DND-41 (cell line): ENCODE measurements at regions not wholly inside any gene's neighbourhood (a gene's known extent, or its start where the extent isn't known, plus 50 kb on each side); places are given as distances from the start of the nearest gene placed in this dataset.

Experiments used
- ATAC-seq: fragments of 200-7000 bp; cut with Tn5 transposase; 3 replicates; pipeline ENCODE4 v1.9.1; 2021; ENCODE audit warnings: low read depth; ENCODE audit not compliant: insufficient read depth
- DNase-seq: peaks from one replicate; pipeline ENCODE4 v3.0.0-alpha.2; 2020
- H2AFZ ChIP-seq: 2 replicates; pipeline ENCODE4 v1.6.0; 2012; ENCODE audit warnings: low read depth, low read length
- H3K27ac ChIP-seq: 2 replicates; pipeline ENCODE4 v1.5.1; 2012; ENCODE audit warnings: low read length, inconsistent platforms
- H3K27me3 ChIP-seq: fragments of 200-600 bp; sonication (generic); 2 replicates; pipeline ENCODE4 v1.6.0; 2012; ENCODE audit warnings: low read length, mild to moderate bottlenecking, inconsistent platforms; ENCODE audit not compliant: insufficient read depth, poor library complexity
- H3K36me3 ChIP-seq: 2 replicates; pipeline ENCODE4 v1.5.1; 2012; ENCODE audit warnings: low read length, inconsistent platforms; ENCODE audit not compliant: insufficient read depth
- H3K4me1 ChIP-seq: 2 replicates; pipeline ENCODE4 v1.5.1; 2012; ENCODE audit warnings: mild to moderate bottlenecking, low read length; ENCODE audit not compliant: insufficient read depth
- H3K4me2 ChIP-seq: 2 replicates; pipeline ENCODE4 v1.6.0; 2012; ENCODE audit warnings: mild to moderate bottlenecking, moderate library complexity, low read length, inconsistent platforms; ENCODE audit not compliant: insufficient read depth
- H3K4me3 ChIP-seq, 2 experiments: fragments of 200-600 bp in 1 of 2; shearing (Covaris generic) in 1 of 2; 2 replicates each; pipeline ENCODE4 v1.5.1; 2012 to 2016; ENCODE audit warnings: inconsistent platforms in 2 of 2, low read length in 2 of 2, mild to moderate bottlenecking in 2 of 2, low read depth in 1 of 2, moderate library complexity in 1 of 2
- H3K79me2 ChIP-seq: 2 replicates; pipeline ENCODE4 v1.6.0; 2012; ENCODE audit warnings: low read length, inconsistent platforms; ENCODE audit not compliant: insufficient read depth
- H3K9ac ChIP-seq: 2 replicates; pipeline ENCODE4 v1.6.0; 2012; ENCODE audit warnings: low read depth, mild to moderate bottlenecking, inconsistent platforms, low read length, moderate library complexity
- H3K9me3 ChIP-seq: 2 replicates; pipeline ENCODE4 v1.5.1; 2012; ENCODE audit warnings: low read length, moderate library complexity, mild to moderate bottlenecking, inconsistent platforms; ENCODE audit not compliant: insufficient read depth, severe bottlenecking
- H4K20me1 ChIP-seq: 2 replicates; pipeline ENCODE4 v1.6.0; 2012; ENCODE audit warnings: low read length; ENCODE audit not compliant: insufficient read depth
- CTCF ChIP-seq: IDR thresholded peaks from 2 replicates; pipeline ENCODE4 v1.5.1; 2012; ENCODE audit warnings: borderline replicate concordance, low read length, moderate library complexity, mild to moderate bottlenecking; ENCODE audit not compliant: poor library complexity, severe bottlenecking; ENCODE audit errors: extremely low read depth
- EZH2 ChIP-seq: IDR thresholded peaks from 3 replicates; pipeline ENCODE4 v1.6.1; 2012; ENCODE audit warnings: borderline replicate concordance, low read depth, mild to moderate bottlenecking, moderate library complexity, low read length, inconsistent platforms; ENCODE audit not compliant: severe bottlenecking

- DNase-seq (no peak), ATAC-seq (no peak)
- Histone ChIP-seq H3K27me3 (no peaks in the 10 kb centered on the region), H3K4me1 (no peaks in the 10 kb centered on the region), H3K4me2 (no peak overlapping the region), H4K20me1 (no peaks in the 10 kb centered on the region), H3K27ac (no peak overlapping the region), H3K79me2 (no peaks in the 10 kb centered on the region), H3K9me3 (peaks cover 2% of the 10 kb centered on the region), H3K4me3 (no peak overlapping the region), H3K9ac (no peak overlapping the region), H2AFZ (no peak overlapping the region), H3K36me3 (no peaks in the 10 kb centered on the region)
- no peak for TF ChIP-seq CTCF
- TF ChIP-seq EZH2: no peak
Observed at GRCh38 chr20:11362450-11362849, 555.2 kb upstream of the BTBD3 start.

GRCh38 chr20:11364736-11365135 lies 553.0 kb upstream of the BTBD3 start:
- no peaks in the 10 kb centered on the region for H3K79me2 ChIP-seq
- H3K4me1 ChIP-seq: no peaks in the 10 kb centered on the region
- no peak overlapping the region for H3K9ac ChIP-seq
- H2AFZ ChIP-seq: no peak overlapping the region
- H3K27ac ChIP-seq: no peak overlapping the region
- peaks cover 2% of the 10 kb centered on the region for H3K9me3 ChIP-seq
- ATAC-seq (no peak), DNase-seq (no peak)
- H3K4me2 ChIP-seq: no peak overlapping the region
- no peaks in the 10 kb centered on the region for H3K27me3 ChIP-seq
- H4K20me1 ChIP-seq: no peaks in the 10 kb centered on the region
- no peaks in the 10 kb centered on the region for H3K36me3 ChIP-seq
- TF ChIP-seq EZH2: no peak
- TF ChIP-seq CTCF: no peak
- H3K4me3 ChIP-seq: no peak overlapping the region

- no peak for DNase-seq
- no peaks in the 10 kb centered on the region for H3K36me3 ChIP-seq
- H3K9me3 ChIP-seq: peaks cover 2% of the 10 kb centered on the region
- no peak for TF ChIP-seq CTCF
- TF ChIP-seq EZH2: no peak
- H3K79me2 ChIP-seq: no peaks in the 10 kb centered on the region
- H3K4me3 ChIP-seq: no peak overlapping the region
- no peak overlapping the region for H3K4me2 ChIP-seq
- no peak for ATAC-seq
- no peaks in the 10 kb centered on the region for H3K27me3 ChIP-seq
- no peak overlapping the region for H2AFZ ChIP-seq
- no peaks in the 10 kb centered on the region for H4K20me1 ChIP-seq
- no peak overlapping the region for H3K27ac ChIP-seq
- no peaks in the 10 kb centered on the region for H3K4me1 ChIP-seq
- H3K9ac ChIP-seq: no peak overlapping the region
Observed at GRCh38 chr20:11366660-11367059, 551.0 kb upstream of the BTBD3 start.

- Histone ChIP-seq H3K4me2 (no peak overlapping the region), H2AFZ (no peak overlapping the region), H3K27ac (no peak overlapping the region), H3K4me3 (no peak overlapping the region), H3K27me3 (no peaks in the 10 kb centered on the region), H3K9me3 (peaks cover 2% of the 10 kb centered on the region), H3K36me3 (no peaks in the 10 kb centered on the region), H3K79me2 (no peaks in the 10 kb centered on the region), H4K20me1 (no peaks in the 10 kb centered on the region), H3K4me1 (no peaks in the 10 kb centered on the region), H3K9ac (no peak overlapping the region)
- TF ChIP-seq CTCF (no peak), EZH2 (no peak)
- DNase-seq (no peak), ATAC-seq (no peak)
Observed at GRCh38 chr20:11368499-11368898, 549.2 kb upstream of the BTBD3 start.
